Neural cell (in vitro differentiated cells): ENCODE measurements at regions not wholly inside any gene's neighbourhood (a gene's known extent, or its start where the extent isn't known, plus 50 kb on each side); places are given as distances from the start of the nearest gene placed in this dataset.

ENCODE experiments used
- CTCF ChIP-seq: fragments of 450-650 bp; IDR thresholded peaks from 2 replicates; pipeline ENCODE4 v1.5.1; 2014; ENCODE audit warnings: antibody characterized with exemption, mild to moderate bottlenecking, moderate library complexity; ENCODE audit not compliant: poor library complexity, severe bottlenecking
- EP300 ChIP-seq: fragments of 450-650 bp; conservative IDR thresholded peaks from 2 replicates; pipeline ENCODE4 v1.6.1; 2014; ENCODE audit warnings: antibody characterized with exemption, mild to moderate bottlenecking, moderate library complexity; ENCODE audit not compliant: poor library complexity, severe bottlenecking
- EZH2 ChIP-seq: fragments of 200-600, 300-800 bp; shearing (Covaris generic), sonication (generic); IDR thresholded peaks from 2 replicates; pipeline ENCODE4 v1.6.1; 2014; ENCODE audit warnings: antibody characterized with exemption, low read length, borderline replicate concordance, mild to moderate bottlenecking; ENCODE audit not compliant: insufficient read depth, poor library complexity, severe bottlenecking
- MXI1 ChIP-seq: fragments of 450-650 bp; conservative IDR thresholded peaks from 2 replicates; pipeline ENCODE4 v1.6.1; 2014; ENCODE audit warnings: antibody characterized with exemption, mild to moderate bottlenecking; ENCODE audit not compliant: poor library complexity, severe bottlenecking
- POLR2AphosphoS5 ChIP-seq: IDR thresholded peaks from 2 replicates; pipeline ENCODE4 v1.6.1; 2012
- RAD21 ChIP-seq: fragments of 450-650 bp; conservative IDR thresholded peaks from 2 replicates; pipeline ENCODE4 v1.6.1; 2014; ENCODE audit warnings: antibody characterized with exemption, mild to moderate bottlenecking, moderate library complexity
- REST ChIP-seq: IDR thresholded peaks from 2 replicates; pipeline ENCODE4 v1.6.1; 2012; ENCODE audit warnings: borderline replicate concordance
- SMC3 ChIP-seq: fragments of 450-650 bp; conservative IDR thresholded peaks from 2 replicates; pipeline ENCODE4 v1.6.1; 2014; ENCODE audit warnings: antibody characterized with exemption, mild to moderate bottlenecking, moderate library complexity; ENCODE audit not compliant: poor library complexity
- TAF1 ChIP-seq: IDR thresholded peaks from 2 replicates; pipeline ENCODE4 v1.6.1; 2012; ENCODE audit warnings: low read depth

GRCh38 chr4:158999849-159000248, 103.0 kb upstream of the RAPGEF2 start:
- TF ChIP-seq EP300 (no peak), SMC3 (no peak), EZH2 (no peak), CTCF (no peak), POLR2AphosphoS5 (no peak), TAF1 (no peak), REST (no peak), RAD21 (no peak), MXI1 (no peak)
